Thyroid gland (tissue), 4 donors: ENCODE measurements at regions not wholly inside any gene's neighbourhood (a gene's known extent, or its start where the extent isn't known, plus 50 kb on each side); places are given as distances from the start of the nearest gene placed in this dataset.

Experiments used
- POLR2A ChIP-seq, 2 donors: fragments of 450-650 bp; IDR thresholded peaks; one replicate each; pipeline ENCODE4 v1.6.1; 2017; ENCODE audit warnings: antibody characterized with exemption in 2 of 2, mild to moderate bottlenecking in 2 of 2, moderate library complexity in 1 of 2
- TF ChIP-seq, protein P1 (sequence below), 6 experiments: fragments of 200-600 bp in 3 of 6; fragments of 450-650 bp in 3 of 6; sonication (generic) in 3 of 6; IDR thresholded peaks; one replicate each; pipeline ENCODE4 v1.5.1; 2016 to 2019; ENCODE audit warnings: antibody characterized with exemption in 6 of 6, mild to moderate bottlenecking in 2 of 6, inconsistent platforms in 1 of 6, moderate library complexity in 1 of 6

DNA sequence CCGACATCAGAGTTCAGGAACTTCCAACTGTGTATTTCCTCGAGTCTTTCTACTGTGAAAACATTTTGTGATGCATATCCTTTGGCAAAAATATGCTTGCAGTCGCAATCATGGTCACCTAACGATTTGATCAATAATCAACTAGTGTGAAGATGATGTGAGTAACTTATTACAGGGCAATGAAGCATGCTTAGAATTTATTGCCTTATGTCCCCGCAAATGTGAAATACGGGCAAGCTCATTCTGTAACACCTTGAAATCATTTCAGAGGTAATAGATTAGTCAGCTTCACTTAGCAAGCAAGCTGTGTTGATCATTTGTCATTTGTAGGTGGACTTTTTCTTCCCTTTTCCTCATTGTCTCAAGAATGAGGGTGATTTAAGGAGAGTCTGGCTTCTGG, 67.9 kb upstream of the DOK5 start:
- TF ChIP-seq, protein P1, sequence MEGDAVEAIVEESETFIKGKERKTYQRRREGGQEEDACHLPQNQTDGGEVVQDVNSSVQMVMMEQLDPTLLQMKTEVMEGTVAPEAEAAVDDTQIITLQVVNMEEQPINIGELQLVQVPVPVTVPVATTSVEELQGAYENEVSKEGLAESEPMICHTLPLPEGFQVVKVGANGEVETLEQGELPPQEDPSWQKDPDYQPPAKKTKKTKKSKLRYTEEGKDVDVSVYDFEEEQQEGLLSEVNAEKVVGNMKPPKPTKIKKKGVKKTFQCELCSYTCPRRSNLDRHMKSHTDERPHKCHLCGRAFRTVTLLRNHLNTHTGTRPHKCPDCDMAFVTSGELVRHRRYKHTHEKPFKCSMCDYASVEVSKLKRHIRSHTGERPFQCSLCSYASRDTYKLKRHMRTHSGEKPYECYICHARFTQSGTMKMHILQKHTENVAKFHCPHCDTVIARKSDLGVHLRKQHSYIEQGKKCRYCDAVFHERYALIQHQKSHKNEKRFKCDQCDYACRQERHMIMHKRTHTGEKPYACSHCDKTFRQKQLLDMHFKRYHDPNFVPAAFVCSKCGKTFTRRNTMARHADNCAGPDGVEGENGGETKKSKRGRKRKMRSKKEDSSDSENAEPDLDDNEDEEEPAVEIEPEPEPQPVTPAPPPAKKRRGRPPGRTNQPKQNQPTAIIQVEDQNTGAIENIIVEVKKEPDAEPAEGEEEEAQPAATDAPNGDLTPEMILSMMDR (IDR thresholded peaks at IDR 0.05): no peak
- no peak for TF ChIP-seq POLR2A (IDR thresholded peaks at IDR 0.05)
